ENCODE measurements at regions not wholly inside any gene's neighbourhood (a gene's known extent, or its start where the extent isn't known, plus 50 kb on each side); places are given as distances from the start of the nearest gene placed in this dataset.

GRCh38 chr18:30639361-30639760 is 403.2 kb downstream of the DSC3 start:
- WGBS: 72% methylated on average over 4 of the region's 4 CpGs
- Histone ChIP-seq H3K27ac (no peak overlapping the region), H3K4me3 (no peak overlapping the region), H3K9me3 (no peaks in the 10 kb centered on the region), H3K4me1 (no peaks in the 10 kb centered on the region), H3K36me3 (no peaks in the 10 kb centered on the region), H3K27me3 (no peaks in the 10 kb centered on the region)
- TF ChIP-seq POLR2A (IDR thresholded peaks at IDR 0.05): no peak
- no peak for DNase-seq (ENCODE audit: low spot score in 2 of 2)

- no peaks in the 10 kb centered on the region for H3K4me1 ChIP-seq
- H3K36me3 ChIP-seq: no peaks in the 10 kb centered on the region
- H3K9me3 ChIP-seq: no peaks in the 10 kb centered on the region
- H3K27ac ChIP-seq: no peak overlapping the region
- no peak overlapping the region for H3K4me3 ChIP-seq
- no peak for DNase-seq (ENCODE audit: low spot score in 2 of 2)
- no peaks in the 10 kb centered on the region for H3K27me3 ChIP-seq
- TF ChIP-seq CTCF (IDR thresholded peaks at IDR 0.05): no peak
Measured at GRCh38 chr18:30634249-30634648, 408.3 kb downstream of the DSC3 start.

GRCh38 chr18:30632071-30632698 is 410.4 kb downstream of the DSC3 start:
- TF ChIP-seq EP300 (IDR thresholded peaks at IDR 0.05): no peak
- no peak for TF ChIP-seq POLR2A (IDR thresholded peaks at IDR 0.05)
- TF ChIP-seq CTCF (IDR thresholded peaks at IDR 0.05): no peak
- TF ChIP-seq POLR2AphosphoS5 (IDR thresholded peaks at IDR 0.05): no peak
- Histone ChIP-seq H3K36me3 (no peaks in the 10 kb centered on the region), H3K4me1 (no peaks in the 10 kb centered on the region), H3K27me3 (no peaks in the 10 kb centered on the region), H3K9me3 (no peaks in the 10 kb centered on the region), H3K4me3 (no peak overlapping the region), H3K27ac (no peak overlapping the region)
- no peak for DNase-seq (ENCODE audit: low spot score in 2 of 2)
- 64% methylated on average over 2 of the region's 2 CpGs for WGBS

GRCh38 chr18:30625961-30626360 is 416.6 kb downstream of the DSC3 start:
- WGBS: 55% methylated on average over 3 of the region's 3 CpGs
- TF ChIP-seq CTCF (IDR thresholded peaks at IDR 0.05) (no peak), EP300 (IDR thresholded peaks at IDR 0.05) (no peak), POLR2AphosphoS5 (IDR thresholded peaks at IDR 0.05) (no peak), POLR2A (IDR thresholded peaks at IDR 0.05) (no peak)
- DNase-seq (ENCODE audit: low spot score in 2 of 2): no peak
- Histone ChIP-seq H3K27me3 (no peaks in the 10 kb centered on the region), H3K4me1 (no peaks in the 10 kb centered on the region), H3K36me3 (no peaks in the 10 kb centered on the region), H3K4me3 (no peak overlapping the region), H3K27ac (no peak overlapping the region), H3K9me3 (no peaks in the 10 kb centered on the region)

GRCh38 chr18:30623401-30624065 is 419.0 kb downstream of the DSC3 start:
- Histone ChIP-seq H3K4me1 (no peaks in the 10 kb centered on the region), H3K27me3 (no peaks in the 10 kb centered on the region), H3K36me3 (no peaks in the 10 kb centered on the region), H3K27ac (no peak overlapping the region), H3K4me3 (no peak overlapping the region), H3K9me3 (no peaks in the 10 kb centered on the region)
- no peak for DNase-seq (ENCODE audit: low spot score in 2 of 2)
- no peak for TF ChIP-seq CTCF (IDR thresholded peaks at IDR 0.05)
- TF ChIP-seq POLR2A (IDR thresholded peaks at IDR 0.05): no peak
- TF ChIP-seq POLR2AphosphoS5 (IDR thresholded peaks at IDR 0.05): no peak
- no peak for TF ChIP-seq EP300 (IDR thresholded peaks at IDR 0.05)
- WGBS: 56% methylated on average over 5 of the region's 5 CpGs

GRCh38 chr18:30622635-30623034 is 419.9 kb downstream of the DSC3 start:
- 69% methylated on average over 6 of the region's 6 CpGs for WGBS
- no peak for DNase-seq (ENCODE audit: low spot score in 2 of 2)
- Histone ChIP-seq H3K36me3 (no peaks in the 10 kb centered on the region), H3K4me1 (no peaks in the 10 kb centered on the region), H3K27ac (no peak overlapping the region), H3K4me3 (no peak overlapping the region), H3K27me3 (no peaks in the 10 kb centered on the region), H3K9me3 (no peaks in the 10 kb centered on the region)
- no peak for TF ChIP-seq CTCF (IDR thresholded peaks at IDR 0.05)
- no peak for TF ChIP-seq POLR2A (IDR thresholded peaks at IDR 0.05)
- no peak for TF ChIP-seq EP300 (IDR thresholded peaks at IDR 0.05)
- TF ChIP-seq POLR2AphosphoS5 (IDR thresholded peaks at IDR 0.05): no peak
